GM18907 (cell line): ENCODE measurements at regions not wholly inside any gene's neighbourhood (a gene's known extent, or its start where the extent isn't known, plus 50 kb on each side); places are given as distances from the start of the nearest gene placed in this dataset.
"Not testable (repeated sequence)": the region's sequence is repeated elsewhere in the genome, so short reads cannot be mapped to it uniquely, and the experiment has no call there.

Source experiments
- ATAC-seq: cut with Tn5 transposase; IDR thresholded peaks from one replicate; pipeline ENCODE4 v1.9.1; 2021; ENCODE audit warnings: mild to moderate bottlenecking, moderate library complexity; ENCODE audit not compliant: unreplicated experiment

DNA sequence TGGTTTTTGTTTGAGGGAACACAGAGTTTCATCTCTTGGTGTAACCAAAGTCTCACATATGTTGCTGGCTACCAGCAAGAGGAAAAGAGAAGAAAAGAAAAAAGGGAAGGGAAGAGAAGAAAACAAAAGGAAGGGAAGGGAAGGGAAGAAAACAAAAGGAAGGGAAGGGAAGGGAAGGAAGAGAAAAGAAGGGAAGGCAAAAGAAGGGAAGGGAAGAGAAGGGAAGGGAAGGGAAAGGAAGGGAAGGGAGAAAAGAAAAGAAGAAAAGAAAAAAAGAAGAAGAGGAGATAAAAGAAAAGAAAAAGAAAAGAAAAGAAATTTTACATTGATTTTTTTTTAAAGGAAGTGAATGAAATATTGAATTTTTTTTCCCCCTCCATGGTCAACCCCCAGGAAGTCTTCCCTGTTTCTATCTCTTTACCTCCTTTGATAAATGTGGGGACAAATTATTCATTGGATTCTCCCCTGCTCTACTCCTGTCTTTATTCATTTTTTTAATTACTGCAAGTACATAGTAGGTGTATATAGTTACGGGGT is 228.0 kb downstream of the SHOX start:
- ATAC-seq, result no peak

DNA sequence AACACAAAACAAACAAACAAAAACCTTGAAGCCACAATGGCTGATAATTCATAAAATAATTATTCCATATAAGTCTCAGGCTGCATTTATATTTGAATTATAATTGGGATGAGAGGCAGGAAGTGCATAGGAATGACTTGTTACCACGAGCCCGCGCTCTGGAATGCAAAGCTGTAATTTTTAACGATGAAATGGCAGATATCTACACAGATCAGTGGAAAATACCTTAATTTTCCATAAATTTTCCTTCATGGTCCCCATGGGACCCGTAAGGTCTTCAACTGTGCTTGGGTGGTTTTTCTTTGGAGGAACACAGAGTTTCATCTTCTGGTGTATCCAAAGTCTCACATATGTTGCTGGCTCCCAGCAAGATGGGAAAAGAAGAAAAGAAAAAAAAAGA is 226.8 kb downstream of the SHOX start:
- ATAC-seq, result no peak

DNA sequence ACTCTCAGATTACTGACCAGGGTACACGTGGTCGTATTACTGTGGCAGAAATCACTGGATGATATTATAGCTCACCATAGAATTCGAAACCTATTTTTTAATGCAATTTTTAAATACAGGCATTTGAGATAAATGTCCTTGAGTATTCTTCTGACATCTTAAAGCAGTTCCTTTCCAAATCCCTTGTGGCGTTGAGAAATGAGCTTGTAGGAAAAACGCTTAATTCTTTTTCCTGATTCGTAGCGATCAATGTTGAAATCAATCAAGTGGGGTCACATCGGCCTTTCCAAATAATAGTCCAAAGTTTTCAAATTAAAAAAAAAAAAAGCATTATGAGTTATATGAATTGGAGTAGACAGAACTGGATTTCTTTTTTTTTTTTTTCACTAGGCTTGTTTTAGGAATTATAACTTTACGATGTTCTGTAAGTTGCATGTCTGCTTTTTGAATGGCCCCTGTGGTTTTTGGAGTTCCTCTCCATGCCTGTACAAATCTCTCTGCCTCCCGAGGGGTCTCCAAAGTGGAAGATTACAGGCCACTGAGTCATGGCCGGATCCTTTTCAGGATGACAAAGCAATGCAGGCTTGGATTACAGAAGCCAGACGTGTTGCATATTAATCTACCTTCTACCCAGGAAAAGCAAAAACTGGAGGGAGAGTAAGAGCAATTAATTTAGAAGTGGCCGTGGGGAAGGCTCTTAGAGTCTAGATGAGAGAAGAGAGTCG is 226.1 kb downstream of the SHOX start:
- no peak for ATAC-seq

- ATAC-seq, result no peak
These were observed 222.7 kb downstream of the SHOX start for GRCh38 chrX:853304-853703.

DNA sequence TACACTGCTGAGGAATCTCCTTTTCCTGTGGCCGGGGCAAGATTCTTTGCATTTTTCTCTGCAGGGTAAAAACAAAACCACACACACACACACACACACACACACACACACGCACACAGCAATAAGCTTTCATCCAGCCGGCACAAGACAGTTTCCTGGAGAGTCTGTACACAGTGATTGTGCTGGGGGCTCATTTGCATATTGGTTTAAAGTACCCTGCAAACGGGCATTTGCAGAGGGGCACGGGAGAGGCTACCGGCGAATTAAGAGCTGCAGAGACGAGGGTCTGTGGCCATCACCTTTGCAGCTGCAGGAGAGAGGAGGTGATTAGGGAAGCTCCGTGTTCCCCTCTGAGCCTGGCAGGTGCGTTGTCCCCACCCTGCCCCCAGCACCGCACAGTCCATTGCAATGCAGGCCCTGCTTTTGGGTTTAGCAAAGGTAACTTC is 219.9 kb downstream of the SHOX start:
- ATAC-seq, result no peak

DNA sequence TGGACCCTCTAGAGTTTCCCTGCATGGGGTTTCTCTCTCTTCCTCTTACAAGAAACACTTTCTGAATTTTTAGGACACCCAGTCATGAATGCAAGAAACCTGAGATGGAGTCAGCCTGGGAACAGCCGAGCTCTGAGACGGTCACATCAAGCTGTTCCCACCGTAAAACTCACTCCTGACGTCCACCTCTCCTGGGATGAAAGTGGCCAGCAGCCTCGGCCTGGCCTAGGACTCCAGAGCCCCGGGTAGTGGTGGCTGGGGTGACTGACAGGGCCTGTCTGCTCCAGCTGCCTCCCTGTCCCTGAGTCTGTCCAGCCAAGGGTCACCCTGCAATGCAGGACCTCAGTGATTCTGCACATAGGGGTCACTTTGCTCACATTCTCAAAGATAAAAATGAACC is 217.8 kb downstream of the SHOX start:
- no peak for ATAC-seq

GRCh38 chrX:843306-843705 is 212.7 kb downstream of the SHOX start:
- no peak for ATAC-seq

- no peak for ATAC-seq
These were observed 210.0 kb downstream of the SHOX start for GRCh38 chrX:840556-840955.

DNA sequence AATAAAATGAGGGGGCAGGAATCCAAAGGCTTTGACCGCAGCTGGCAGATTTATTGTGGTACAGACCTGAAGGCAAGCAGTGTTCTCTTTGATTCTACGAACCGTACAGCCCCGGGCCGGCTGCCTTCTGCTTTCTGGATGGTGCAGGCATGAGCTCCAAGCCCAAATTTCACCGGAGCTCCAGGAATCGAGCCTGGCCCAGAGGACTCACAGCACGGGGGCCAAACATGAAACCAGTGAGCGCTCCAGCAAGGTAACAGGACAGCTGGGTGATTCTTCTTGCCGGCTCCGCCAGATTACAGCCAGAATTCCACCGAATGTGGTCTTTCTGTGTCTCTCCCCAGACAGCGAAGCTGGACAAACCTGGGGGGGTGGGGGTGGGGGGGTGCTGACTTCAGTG is 208.1 kb downstream of the SHOX start:
- ATAC-seq, result not testable (repeated sequence)

- ATAC-seq, result not testable (repeated sequence)
These were observed 205.3 kb downstream of the SHOX start for GRCh38 chrX:835857-836256.

GRCh38 chrX:830532-830931 is 199.9 kb downstream of the SHOX start:
- no peak for ATAC-seq

GRCh38 chrX:829145-829544 is 198.6 kb downstream of the SHOX start:
- ATAC-seq, result no peak

DNA sequence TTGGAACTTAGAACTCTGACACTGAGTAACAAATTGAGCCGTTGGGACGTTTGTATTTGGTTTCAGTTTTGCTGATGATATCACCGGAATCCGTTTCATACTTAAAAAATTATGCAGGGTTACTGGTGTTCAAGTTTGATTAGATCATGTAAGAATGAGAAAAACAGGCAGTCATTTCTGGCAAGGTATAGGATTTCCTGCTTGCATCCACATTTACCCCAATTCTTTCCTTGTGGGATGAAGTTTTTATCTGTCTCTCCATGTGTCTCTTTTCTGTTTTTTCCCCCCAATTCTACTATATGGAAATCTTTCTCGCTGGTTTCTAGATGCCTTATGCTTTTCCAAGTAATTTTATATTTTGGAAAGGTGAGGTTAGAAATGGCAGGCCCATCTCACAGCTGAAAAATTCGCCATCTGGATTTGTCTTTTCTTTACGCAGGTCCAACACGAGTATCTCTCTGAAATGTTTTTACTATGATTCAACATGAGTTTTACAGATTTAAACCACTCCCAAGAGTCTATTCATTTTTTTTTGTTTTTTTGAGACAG is 197.9 kb downstream of the SHOX start:
- ATAC-seq, result no peak

DNA sequence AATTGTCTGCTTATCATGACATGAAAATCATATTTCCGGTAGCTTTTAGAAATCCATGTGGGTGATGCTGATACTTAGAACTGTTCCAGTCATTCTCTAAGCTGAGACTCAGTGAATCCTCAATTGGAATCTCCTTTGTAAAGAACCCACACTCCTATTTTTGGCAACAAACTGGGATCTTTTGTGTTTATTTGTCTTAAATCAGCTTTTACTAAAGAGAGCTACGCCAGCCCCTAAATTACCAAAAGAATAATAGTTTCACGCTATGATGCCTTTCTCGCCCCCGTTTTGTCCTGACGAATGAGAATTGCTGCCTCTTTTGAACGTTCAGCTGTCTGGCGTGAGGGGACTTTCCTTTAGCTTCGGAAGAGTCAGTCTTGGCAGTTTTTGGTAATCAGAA is 195.9 kb downstream of the SHOX start:
- no peak for ATAC-seq

DNA sequence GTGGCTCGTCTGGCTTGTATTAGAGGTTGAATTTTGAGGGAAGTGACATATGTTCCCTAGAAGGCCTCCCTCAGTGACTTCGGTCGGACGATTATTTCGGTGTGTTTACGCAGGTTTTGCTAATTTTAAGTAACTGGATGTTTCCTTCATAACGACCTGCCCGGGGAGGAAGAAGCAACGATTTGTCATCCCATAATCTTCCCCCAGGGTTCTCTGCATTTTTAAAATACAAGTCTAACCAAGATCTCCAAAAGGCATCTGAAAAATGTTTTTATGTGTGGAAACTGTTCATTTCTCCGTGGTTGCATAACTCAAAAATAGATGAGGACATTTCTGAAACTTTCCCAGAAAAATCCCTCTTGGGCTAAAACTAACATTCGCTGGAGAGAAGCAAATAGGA is 195.4 kb downstream of the SHOX start:
- ATAC-seq, result no peak

DNA sequence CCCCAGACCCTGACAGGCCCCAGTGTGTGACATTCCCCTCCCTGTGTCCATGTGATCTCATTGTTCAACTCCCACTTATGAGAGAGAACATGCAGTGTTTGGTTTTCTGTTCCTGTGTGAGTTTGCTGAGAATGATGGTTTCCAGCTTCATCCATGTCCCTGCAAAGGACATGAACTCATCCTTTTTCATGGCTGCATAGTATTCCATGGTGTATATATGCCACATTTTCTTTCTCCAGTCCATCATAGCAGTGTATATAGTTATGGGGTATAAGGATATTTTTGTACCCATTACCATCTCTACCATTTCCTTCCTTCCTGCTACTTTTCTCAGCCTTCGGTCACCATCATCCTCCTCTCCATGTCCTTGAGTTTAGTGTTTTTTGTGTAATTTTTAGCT is 192.5 kb downstream of the SHOX start:
- ATAC-seq, result not testable (repeated sequence)

DNA sequence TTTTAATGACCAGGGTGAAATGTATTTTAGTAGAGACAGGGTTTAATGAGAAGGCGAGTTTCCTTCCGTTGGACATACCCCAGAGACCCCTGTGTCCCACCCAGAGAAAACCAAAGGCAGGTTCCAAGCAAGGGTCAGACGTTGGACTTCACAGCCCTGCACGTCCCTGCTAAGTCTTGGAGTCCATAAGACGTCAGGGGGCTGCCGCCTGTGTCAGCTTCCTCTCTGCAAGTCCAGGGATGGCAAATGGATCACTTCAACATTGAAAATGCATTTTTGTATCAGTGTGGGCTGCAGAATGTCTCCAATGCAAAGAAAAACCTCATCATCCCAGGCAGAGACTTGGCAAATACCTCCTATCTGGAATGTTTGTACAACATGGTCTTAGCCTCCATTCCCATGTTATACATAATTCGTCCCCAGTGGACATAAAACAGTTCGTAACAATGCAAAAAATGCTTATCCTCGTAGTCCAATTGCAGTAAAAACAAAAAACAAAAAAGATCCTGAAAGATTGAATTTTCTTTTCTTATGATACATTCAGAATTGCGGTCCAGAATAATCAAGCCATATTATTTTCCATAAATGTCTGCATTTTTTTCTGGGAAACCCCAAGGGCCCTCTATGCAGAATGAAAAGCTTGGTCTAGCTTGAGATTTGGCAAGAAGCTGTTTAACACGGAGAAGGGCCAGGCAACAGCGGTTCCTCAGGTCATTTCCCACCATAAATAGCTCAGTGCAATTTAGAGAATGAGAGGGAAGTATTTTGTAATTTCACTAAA is 190.9 kb downstream of the SHOX start:
- no peak for ATAC-seq

DNA sequence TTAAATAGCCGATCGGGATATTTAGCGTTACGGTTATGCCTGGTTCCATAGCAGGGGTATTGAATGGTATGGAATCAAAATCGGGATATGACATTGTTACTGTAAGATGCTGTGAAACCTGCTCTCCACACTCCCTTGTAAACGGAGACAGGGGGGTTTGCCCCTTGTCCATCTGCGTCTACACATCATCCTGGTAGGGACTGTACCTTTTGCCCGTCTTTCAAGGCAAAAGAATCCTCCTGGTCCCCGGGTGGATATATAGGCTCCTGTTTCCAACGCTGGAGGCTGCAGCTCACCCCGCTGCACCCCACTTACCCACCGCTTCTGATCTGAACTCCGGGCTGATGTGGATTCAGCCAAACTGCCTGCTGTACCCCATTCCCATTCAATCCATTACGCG is 189.1 kb downstream of the SHOX start:
- ATAC-seq, result no peak

GRCh38 chrX:817759-818300 is 187.2 kb downstream of the SHOX start:
- ATAC-seq, result no peak

- ATAC-seq, result not testable (repeated sequence)
These were observed 186.6 kb downstream of the SHOX start for GRCh38 chrX:817147-817546.

DNA sequence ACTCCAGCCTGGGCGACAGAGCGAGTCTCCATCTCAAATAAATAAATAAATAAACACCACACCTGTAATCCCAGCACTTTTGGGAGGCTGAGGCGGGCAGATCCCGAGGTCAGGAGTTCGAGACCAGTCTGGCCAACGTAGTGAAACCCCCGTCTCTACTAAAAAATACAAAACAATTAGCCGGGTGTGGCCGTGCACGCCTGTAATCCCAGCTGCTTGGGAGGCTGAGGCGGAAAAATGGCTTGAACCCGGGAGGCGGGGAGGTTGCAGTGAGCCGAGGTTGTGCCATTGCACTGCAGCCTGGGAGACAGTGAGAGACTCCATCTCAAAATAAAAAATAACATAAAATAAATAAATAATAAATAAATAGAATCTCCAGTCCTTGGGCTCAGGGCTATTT is 185.8 kb downstream of the SHOX start:
- ATAC-seq, result no peak

DNA sequence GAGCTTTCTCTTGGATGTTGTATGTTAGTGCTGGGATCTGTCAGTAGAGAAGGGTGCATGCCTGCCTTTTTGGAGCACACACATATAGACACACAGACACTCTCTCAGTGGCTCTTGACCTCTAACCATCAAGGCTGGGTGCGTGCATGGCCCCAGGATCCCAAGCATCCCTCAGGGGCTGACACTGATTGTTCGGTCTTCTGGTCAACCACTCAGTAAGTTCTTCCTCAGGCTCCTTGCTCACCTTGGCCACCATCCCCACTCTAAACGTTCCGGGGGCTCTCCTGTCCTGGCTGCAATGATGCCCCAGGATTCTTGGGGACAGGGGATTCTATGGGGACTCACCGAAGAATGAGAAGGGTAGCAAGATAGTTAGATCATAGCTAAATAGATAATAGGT is 179.6 kb downstream of the SHOX start:
- no peak for ATAC-seq
